ENCODE measurements at regions not wholly inside any gene's neighbourhood (a gene's known extent, or its start where the extent isn't known, plus 50 kb on each side); places are given as distances from the start of the nearest gene placed in this dataset.

- DNase-seq (ENCODE audit: low spot score), result no peak
- in situ Hi-C loops (cut with HindIII; ENCODE audit: low sequenced_read_pairs), result no loop called here
Observed at GRCh38 chr10:4775808-4776207, 50.2 kb upstream of the AKR1E2 start.

DNA sequence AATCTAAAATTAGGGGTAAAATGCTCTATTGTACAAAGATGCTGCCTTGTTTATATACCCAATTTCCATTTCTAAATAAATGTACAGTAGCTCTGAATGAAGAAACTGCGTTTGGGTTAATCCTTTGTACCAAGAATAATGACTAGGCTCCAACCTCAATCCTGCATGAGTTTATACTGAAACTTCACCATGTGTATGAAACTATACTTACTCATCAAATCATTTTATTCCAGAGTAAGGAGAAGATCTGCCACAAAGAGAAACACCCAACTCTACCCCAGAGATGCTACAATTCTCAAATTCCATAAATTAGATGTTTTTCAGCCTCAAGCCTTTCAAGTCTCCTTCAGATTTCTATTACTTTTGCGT lies 53.8 kb upstream of the AKR1E2 start:
- no peak for DNase-seq (ENCODE audit: low spot score)
- in situ Hi-C loops (cut with HindIII; ENCODE audit: low sequenced_read_pairs), result no loop called here

DNA sequence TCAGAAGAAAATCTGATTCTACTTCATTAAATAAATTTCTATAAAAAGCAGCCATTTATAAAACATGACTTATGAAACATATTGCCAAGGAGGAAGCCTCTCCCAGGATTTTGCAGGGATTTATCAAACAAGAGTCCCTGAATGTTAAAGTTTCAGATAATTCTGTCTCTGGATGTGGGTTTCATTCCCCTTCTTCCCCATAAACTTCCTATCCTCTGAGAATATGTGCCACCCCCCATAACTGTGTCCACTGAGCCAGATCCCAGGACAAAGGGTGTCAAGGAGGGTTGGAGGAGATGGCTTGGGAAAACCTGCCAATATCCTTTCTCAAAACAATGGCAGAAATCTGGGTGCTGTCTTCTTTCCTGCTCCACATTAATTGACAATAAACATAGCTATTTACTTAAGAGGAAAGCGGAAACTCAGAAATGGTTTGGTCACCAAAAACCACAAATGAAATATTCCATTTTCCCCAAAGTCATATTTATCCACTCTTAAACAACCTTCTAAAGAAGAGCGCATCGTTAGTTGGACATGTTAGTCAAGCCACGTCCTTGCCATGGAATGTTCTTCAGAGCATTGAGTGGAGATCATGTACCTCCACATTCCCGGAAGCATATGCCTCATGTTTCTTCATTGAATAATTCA lies 54.3 kb upstream of the AKR1E2 start:
- DNase-seq (ENCODE audit: low spot score), result no peak
- in situ Hi-C loops (cut with HindIII; ENCODE audit: low sequenced_read_pairs), result no loop called here

DNA sequence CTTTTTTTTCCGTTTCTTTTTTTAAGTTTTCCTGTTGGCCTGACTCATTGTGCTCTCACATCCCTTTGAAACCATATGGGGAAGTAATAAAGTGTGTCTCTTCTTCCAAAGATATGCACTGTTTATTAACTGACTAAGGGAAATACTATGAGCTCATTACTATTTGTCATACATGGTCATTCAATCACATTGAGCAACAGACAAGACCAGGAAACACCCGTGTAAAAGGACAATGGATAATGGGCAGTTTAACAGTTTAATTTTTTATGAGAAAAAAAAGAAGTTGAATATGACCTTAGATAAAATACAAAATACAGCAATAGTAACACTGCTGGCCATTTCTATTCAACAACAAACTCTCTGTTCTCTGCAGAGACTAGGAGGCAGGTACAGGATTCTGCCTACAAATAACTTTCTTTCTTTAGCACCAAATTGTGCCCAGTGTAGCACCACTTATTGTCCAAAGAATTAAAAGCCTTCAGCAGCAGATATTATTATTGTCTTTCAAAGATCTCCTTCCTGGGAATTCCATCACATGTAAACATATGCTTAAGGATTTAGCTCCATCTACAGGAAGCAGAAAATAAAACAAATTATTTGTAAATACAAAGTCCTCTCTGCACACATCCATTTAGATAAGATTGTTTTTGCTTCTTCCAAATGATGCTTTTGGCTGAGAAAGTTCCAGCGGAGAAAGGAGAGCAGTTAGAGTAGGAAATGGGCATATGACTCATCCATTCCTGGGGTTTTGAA lies 55.0 kb upstream of the AKR1E2 start:
- in situ Hi-C loops (cut with HindIII; ENCODE audit: low sequenced_read_pairs), result no loop called here
- DNase-seq (ENCODE audit: low spot score), result peak; percentile 13

- DNase-seq (ENCODE audit: low spot score), result no peak
- in situ Hi-C loops (cut with HindIII; ENCODE audit: low sequenced_read_pairs), result no loop called here
Observed at GRCh38 chr10:4768416-4768815, 57.6 kb upstream of the AKR1E2 start.

- in situ Hi-C loops (cut with HindIII; ENCODE audit: low sequenced_read_pairs), result no loop called here
- peak; percentile 28 for DNase-seq (ENCODE audit: low spot score)
Observed at GRCh38 chr10:4767033-4767814, 58.8 kb upstream of the AKR1E2 start.

DNA sequence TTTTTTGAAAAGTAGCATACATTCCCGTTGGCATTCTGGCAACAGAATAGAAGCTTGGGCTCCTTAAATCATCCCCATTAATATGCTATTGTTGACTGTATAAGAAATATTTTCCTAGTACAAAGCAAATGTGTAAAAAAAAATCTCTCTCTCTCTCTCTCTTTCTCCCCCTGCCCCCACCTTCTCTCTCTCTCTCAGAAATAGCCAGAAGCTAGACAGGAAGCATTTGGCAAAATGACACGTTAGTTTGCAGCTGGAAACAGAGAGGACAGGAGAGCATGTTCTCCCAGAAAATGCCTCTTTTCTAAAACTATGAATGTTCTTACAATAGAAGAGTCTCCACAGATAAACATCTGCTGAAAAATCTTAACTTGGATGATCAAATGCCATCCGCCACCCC lies 59.6 kb upstream of the AKR1E2 start:
- in situ Hi-C loops (cut with HindIII; ENCODE audit: low sequenced_read_pairs), result no loop called here
- DNase-seq (ENCODE audit: low spot score), result no peak

DNA sequence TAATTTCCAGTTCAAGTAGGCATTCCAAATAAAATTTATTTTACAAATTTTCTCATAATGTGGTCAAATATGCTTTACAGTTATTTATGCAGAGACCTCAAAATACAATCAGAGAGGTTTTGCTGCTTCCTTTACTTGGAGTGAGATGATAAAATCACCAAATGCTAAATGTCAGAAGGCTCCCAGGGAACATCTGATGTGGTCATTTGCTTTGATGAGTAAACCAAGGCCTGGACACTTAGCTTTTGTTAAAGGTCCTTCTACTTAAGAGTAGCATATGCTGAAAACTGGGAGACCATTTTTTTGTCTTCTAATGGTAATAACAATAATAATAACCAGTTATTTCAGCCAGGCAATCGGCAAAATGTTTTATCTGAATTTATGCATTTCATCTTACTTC lies 60.6 kb upstream of the AKR1E2 start:
- in situ Hi-C loops (cut with HindIII; ENCODE audit: low sequenced_read_pairs), result no loop called here
- DNase-seq (ENCODE audit: low spot score), result no peak

- in situ Hi-C loops (cut with HindIII; ENCODE audit: low sequenced_read_pairs), result no loop called here
- no peak for DNase-seq (ENCODE audit: low spot score)
Observed at GRCh38 chr10:4763960-4764428, 62.0 kb upstream of the AKR1E2 start.

DNA sequence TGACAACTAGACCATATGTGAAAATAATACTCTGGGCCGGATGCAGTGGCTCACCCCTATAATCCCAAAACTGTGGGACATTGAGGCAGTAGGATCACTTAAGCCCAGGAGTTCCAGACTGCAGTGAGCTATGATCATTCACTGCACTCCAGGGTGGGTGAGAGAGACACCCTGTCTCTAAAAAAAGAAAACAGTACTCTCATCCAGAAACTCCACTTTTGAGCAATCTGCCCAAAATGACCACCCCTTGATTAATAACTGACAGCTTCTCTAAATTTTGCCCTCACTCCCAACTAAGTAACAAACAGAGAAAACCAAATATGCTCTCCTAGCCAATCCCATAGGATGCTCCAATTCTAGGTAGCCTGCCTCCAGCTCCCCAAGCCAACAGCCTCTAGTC lies 62.5 kb upstream of the AKR1E2 start:
- no peak for DNase-seq (ENCODE audit: low spot score)
- in situ Hi-C loops (cut with HindIII; ENCODE audit: low sequenced_read_pairs), result no loop called here

- in situ Hi-C loops (cut with HindIII; ENCODE audit: low sequenced_read_pairs), result no loop called here
- DNase-seq (ENCODE audit: low spot score), result no peak
Observed at GRCh38 chr10:4758256-4758655, 67.8 kb upstream of the AKR1E2 start.

DNA sequence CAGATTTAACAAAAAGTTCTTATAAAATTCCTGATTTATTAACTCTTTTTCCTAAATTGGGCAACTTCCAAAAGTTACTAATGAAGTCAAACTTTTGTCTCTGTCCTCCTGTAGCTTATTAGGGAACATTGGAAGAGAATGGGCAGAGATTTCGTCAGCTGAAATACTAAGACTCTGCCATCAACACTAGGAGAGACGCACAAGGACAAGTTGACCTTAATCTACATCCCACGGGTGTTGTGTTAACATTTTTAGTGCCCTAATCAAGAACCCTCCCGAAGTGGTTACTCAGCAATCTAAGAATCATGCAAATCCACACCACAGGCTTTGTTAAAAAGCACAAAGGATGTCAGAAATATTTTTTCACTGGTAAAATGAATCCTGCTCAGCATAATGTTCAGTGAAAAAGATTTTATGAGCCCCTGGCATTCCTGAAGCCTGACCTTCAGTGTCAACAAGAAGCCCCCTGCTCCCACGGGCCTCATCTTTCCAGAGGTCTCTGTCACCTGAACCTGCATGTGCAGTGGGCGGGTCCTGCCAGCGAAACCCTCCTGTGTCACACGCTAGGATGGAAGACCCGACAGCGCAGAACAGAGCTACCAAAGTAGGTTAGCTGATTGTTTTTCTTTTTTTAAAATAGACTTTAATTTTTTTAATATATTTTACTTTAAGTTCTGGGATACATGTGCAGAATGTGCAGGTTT lies 70.6 kb upstream of the AKR1E2 start:
- in situ Hi-C loops (cut with HindIII; ENCODE audit: low sequenced_read_pairs), result no loop called here
- no peak for DNase-seq (ENCODE audit: low spot score)

- in situ Hi-C loops (cut with HindIII; ENCODE audit: low sequenced_read_pairs), result no loop called here
- no peak for DNase-seq (ENCODE audit: low spot score)
Observed at GRCh38 chr10:4754143-4754542, 71.9 kb upstream of the AKR1E2 start.

GRCh38 chr10:4751211-4751610 lies 74.8 kb upstream of the AKR1E2 start:
- in situ Hi-C loops (cut with HindIII; ENCODE audit: low sequenced_read_pairs), result no loop called here

GRCh38 chr10:4749271-4749574 lies 76.8 kb upstream of the AKR1E2 start:
- in situ Hi-C loops (cut with HindIII; ENCODE audit: low sequenced_read_pairs), result no loop called here

More at GRCh38 chr10:4751211-4751610, 74.8 kb upstream of the AKR1E2 start:
- no peak for DNase-seq (ENCODE audit: low spot score)

GRCh38 chr10:4748491-4749270 lies 77.3 kb upstream of the AKR1E2 start:
- in situ Hi-C loops (cut with HindIII; ENCODE audit: low sequenced_read_pairs), result no loop called here
- DNase-seq (ENCODE audit: low spot score), result no peak

More at GRCh38 chr10:4749271-4749574, 76.8 kb upstream of the AKR1E2 start:
- no peak for DNase-seq (ENCODE audit: low spot score)

DNA sequence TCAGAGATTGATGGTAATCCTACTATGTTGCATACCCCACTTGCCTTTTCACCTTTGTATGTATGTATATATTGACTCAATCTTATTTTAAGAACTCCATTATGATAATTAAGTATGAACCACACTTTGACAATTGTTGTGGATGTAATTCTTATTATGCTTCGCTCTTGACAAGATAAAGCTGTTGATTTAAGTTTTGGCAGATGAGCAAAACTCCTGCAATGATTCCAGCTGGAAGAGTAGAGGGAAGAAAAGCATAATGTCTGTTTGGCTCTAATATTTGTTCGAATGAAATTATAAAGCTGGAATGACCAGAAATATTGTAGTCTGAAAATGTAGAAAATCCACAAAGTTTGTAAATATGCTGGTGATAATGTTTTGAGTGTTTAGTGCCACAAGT lies 83.8 kb upstream of the AKR1E2 start:
- no peak for DNase-seq (ENCODE audit: low spot score)
- in situ Hi-C loops (cut with HindIII; ENCODE audit: low sequenced_read_pairs), result no loop called here

DNA sequence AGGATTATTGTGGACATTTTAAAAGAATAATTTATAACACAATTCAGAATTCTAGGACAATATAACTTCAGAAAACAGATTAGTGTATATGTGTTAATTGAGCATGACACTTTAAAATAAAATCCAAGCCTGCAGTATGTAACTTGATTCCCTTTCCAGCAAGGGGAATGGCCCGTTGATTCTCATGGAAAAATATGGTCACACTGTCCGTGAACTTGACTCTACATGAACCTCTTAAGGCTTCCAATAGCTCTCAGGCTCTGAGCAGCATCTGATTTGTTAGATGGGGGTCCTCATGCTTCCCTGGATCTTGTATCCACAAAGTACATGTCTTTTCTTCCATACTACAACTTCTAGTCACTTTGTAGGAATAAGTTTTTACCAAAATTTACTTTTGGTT lies 85.5 kb upstream of the AKR1E2 start:
- in situ Hi-C loops (cut with HindIII; ENCODE audit: low sequenced_read_pairs), result no loop called here
- DNase-seq (ENCODE audit: low spot score), result no peak

GRCh38 chr10:4736608-4737007 lies 89.4 kb upstream of the AKR1E2 start:
- DNase-seq (ENCODE audit: low spot score), result no peak
- in situ Hi-C loops (cut with HindIII; ENCODE audit: low sequenced_read_pairs), result no loop called here

Data from G401 (cell line).